ENCODE measurements at regions not wholly inside any gene's neighbourhood (a gene's known extent, or its start where the extent isn't known, plus 50 kb on each side); places are given as distances from the start of the nearest gene placed in this dataset.

DNA sequence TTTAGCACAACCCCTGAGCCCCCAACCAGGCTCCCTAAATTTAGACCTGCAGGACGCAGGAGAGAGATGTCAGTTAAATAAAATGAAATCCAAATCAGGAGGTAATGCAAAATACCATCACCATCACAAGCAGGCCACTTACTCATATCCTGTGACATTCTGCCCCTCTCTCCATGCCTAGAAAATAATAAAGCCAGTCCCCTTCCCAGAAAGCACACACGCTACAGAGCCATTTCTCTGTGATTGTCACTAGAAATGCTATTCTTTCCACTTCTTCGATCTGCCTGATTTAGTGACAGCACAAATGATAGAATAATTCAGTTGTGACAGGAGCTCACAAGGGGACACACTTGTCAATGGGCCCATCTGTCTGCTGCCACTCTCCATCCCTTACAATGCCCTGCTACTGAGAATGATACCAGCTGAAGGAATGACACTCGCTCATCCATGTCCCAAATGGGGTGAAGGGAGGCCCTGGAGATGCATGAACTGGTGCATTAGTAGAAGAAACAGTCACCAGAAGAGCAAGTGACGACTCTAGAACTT is 272.1 kb downstream of the SP3 start:
- TF ChIP-seq, protein P1, sequence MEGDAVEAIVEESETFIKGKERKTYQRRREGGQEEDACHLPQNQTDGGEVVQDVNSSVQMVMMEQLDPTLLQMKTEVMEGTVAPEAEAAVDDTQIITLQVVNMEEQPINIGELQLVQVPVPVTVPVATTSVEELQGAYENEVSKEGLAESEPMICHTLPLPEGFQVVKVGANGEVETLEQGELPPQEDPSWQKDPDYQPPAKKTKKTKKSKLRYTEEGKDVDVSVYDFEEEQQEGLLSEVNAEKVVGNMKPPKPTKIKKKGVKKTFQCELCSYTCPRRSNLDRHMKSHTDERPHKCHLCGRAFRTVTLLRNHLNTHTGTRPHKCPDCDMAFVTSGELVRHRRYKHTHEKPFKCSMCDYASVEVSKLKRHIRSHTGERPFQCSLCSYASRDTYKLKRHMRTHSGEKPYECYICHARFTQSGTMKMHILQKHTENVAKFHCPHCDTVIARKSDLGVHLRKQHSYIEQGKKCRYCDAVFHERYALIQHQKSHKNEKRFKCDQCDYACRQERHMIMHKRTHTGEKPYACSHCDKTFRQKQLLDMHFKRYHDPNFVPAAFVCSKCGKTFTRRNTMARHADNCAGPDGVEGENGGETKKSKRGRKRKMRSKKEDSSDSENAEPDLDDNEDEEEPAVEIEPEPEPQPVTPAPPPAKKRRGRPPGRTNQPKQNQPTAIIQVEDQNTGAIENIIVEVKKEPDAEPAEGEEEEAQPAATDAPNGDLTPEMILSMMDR (IDR thresholded peaks at IDR 0.05; ENCODE audit: borderline replicate concordance, extremely low read depth, low read length, poor library complexity, severe bottlenecking): no peak
- no peak for TF ChIP-seq EZH2 (IDR thresholded peaks at IDR 0.05; ENCODE audit: borderline replicate concordance, low read depth, low read length, severe bottlenecking)

Measured in DND-41 (cell line).